HL-60 (cell line): ENCODE measurements at regions not wholly inside any gene's neighbourhood (a gene's known extent, or its start where the extent isn't known, plus 50 kb on each side); places are given as distances from the start of the nearest gene placed in this dataset.

ENCODE experiments used
- CTCF ChIP-seq: IDR thresholded peaks from one replicate; pipeline ENCODE4 v1.5.1; 2011; ENCODE audit warnings: low read length, control low read depth, inconsistent platforms; ENCODE audit not compliant: insufficient read depth
- GABPA ChIP-seq: IDR thresholded peaks from 2 replicates; pipeline ENCODE4 v1.6.1; 2012; ENCODE audit warnings: low read depth
- SPI1 ChIP-seq: IDR thresholded peaks from 2 replicates; pipeline ENCODE4 v1.6.1; 2012; ENCODE audit warnings: low read depth, mild to moderate bottlenecking, borderline replicate concordance
- TF ChIP-seq, protein P1 (sequence below): IDR thresholded peaks from 2 replicates; pipeline ENCODE4 v1.6.1; 2012; ENCODE audit warnings: low read depth; ENCODE audit not compliant: insufficient replicate concordance

DNA sequence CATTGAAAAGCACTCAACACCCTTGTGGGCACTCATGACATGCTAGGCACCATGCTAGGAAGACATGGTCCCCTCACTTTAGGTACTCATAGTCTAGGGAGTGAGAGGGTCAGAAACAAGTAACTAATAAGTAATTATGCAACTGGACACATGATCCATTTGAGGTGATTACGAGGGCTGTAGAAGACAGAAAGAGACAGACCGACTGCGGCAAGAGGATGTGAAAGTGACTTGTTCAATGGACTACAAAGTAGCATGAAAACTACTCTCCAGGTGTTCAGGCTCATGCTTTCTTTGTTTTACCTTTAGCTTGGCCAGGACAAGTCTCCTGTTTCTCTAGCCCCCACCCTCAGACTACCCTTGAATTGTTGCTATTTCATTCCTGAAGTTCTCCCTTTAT, 310.8 kb upstream of the SORL1-AS1 start:
- TF ChIP-seq SPI1 (no peak), CTCF (no peak), GABPA (no peak)
- TF ChIP-seq, protein P1, sequence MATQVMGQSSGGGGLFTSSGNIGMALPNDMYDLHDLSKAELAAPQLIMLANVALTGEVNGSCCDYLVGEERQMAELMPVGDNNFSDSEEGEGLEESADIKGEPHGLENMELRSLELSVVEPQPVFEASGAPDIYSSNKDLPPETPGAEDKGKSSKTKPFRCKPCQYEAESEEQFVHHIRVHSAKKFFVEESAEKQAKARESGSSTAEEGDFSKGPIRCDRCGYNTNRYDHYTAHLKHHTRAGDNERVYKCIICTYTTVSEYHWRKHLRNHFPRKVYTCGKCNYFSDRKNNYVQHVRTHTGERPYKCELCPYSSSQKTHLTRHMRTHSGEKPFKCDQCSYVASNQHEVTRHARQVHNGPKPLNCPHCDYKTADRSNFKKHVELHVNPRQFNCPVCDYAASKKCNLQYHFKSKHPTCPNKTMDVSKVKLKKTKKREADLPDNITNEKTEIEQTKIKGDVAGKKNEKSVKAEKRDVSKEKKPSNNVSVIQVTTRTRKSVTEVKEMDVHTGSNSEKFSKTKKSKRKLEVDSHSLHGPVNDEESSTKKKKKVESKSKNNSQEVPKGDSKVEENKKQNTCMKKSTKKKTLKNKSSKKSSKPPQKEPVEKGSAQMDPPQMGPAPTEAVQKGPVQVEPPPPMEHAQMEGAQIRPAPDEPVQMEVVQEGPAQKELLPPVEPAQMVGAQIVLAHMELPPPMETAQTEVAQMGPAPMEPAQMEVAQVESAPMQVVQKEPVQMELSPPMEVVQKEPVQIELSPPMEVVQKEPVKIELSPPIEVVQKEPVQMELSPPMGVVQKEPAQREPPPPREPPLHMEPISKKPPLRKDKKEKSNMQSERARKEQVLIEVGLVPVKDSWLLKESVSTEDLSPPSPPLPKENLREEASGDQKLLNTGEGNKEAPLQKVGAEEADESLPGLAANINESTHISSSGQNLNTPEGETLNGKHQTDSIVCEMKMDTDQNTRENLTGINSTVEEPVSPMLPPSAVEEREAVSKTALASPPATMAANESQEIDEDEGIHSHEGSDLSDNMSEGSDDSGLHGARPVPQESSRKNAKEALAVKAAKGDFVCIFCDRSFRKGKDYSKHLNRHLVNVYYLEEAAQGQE: no peak
